Colonic mucosa (tissue), 4 donors: ENCODE measurements at regions not wholly inside any gene's neighbourhood (a gene's known extent, or its start where the extent isn't known, plus 50 kb on each side); places are given as distances from the start of the nearest gene placed in this dataset.

Source experiments
- DNase-seq: peaks from one replicate; pipeline ENCODE4 v3.0.0-alpha.2; 2020
- H3K27ac ChIP-seq: fragments of 200-600 bp; one replicate; pipeline ENCODE4 v1.8.0; 2021
- H3K27me3 ChIP-seq: fragments of 200-600 bp; one replicate; pipeline ENCODE4 v1.8.0; 2021
- H3K36me3 ChIP-seq: fragments of 200-600 bp; one replicate; pipeline ENCODE4 v1.8.0; 2021
- H3K4me1 ChIP-seq: fragments of 200-600 bp; one replicate; pipeline ENCODE4 v1.8.0; 2021; ENCODE audit warnings: mild to moderate bottlenecking
- H3K4me3 ChIP-seq: fragments of 200-600 bp; one replicate; pipeline ENCODE4 v1.8.0; 2021
- H3K9ac ChIP-seq, 2 donors: one replicate each; pipeline ENCODE4 v1.7.0; 2013; ENCODE audit warnings: control low read depth in 2 of 2, low read depth in 2 of 2, low read length in 2 of 2
- H3K9me3 ChIP-seq: fragments of 200-600 bp; one replicate; pipeline ENCODE4 v1.8.0; 2021
- intact Hi-C: fragments of 100-400 bp; cut with DNase I; formaldehyde crosslinking; loops from one replicate; pipeline ENCODE4 v1.14.1; 2022
- TF ChIP-seq, protein P1 (sequence below): fragments of 200-600 bp; IDR thresholded peaks from one replicate; pipeline ENCODE4 v1.8.0; 2022; ENCODE audit warnings: antibody characterized with exemption, mild to moderate bottlenecking
- donor health status: healthy.
- donor health status: DM: no; HTN: no; CAD: no.
- donor health status: DM: no; HTN: no; CAD: no.

DNA sequence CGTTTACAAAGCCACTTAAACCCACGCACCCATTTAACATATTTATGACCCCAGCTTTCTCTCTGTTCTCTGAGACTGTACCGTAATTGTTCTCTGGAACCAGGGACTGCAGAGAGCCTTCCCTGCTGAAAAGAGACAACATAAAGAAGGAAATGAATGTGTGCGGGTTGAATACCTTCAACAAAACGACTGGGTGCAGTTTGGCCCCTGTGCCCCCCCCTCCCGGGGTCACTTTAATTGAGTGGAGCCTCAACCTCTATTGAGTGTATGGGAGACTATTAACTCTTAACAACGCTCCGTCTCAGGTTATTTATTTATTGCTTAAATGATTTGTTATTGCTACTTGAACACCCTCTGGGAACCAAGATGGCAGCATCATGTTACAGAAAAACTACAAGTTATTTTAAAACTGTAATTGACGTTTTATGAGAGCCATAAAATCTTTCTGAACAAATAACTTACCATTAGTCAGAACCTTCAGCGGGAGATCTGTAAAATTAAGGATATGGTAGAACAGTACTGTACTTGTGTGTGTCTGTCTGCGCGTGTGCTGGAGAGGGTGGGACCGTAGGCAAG is 70.6 kb downstream of the GAS1 start:
- TF ChIP-seq, protein P1, sequence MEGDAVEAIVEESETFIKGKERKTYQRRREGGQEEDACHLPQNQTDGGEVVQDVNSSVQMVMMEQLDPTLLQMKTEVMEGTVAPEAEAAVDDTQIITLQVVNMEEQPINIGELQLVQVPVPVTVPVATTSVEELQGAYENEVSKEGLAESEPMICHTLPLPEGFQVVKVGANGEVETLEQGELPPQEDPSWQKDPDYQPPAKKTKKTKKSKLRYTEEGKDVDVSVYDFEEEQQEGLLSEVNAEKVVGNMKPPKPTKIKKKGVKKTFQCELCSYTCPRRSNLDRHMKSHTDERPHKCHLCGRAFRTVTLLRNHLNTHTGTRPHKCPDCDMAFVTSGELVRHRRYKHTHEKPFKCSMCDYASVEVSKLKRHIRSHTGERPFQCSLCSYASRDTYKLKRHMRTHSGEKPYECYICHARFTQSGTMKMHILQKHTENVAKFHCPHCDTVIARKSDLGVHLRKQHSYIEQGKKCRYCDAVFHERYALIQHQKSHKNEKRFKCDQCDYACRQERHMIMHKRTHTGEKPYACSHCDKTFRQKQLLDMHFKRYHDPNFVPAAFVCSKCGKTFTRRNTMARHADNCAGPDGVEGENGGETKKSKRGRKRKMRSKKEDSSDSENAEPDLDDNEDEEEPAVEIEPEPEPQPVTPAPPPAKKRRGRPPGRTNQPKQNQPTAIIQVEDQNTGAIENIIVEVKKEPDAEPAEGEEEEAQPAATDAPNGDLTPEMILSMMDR: no peak
- no peaks in the 10 kb centered on the region for H3K9me3 ChIP-seq
- H3K36me3 ChIP-seq: no peaks in the 10 kb centered on the region
- no peaks in the 10 kb centered on the region for H3K4me1 ChIP-seq
- no peak for DNase-seq
- no peaks in the 10 kb centered on the region for H3K27me3 ChIP-seq
- H3K4me3 ChIP-seq: no peak overlapping the region
- no peak overlapping the region for H3K9ac ChIP-seq
- intact Hi-C loops: no loop called here
- no peak overlapping the region for H3K27ac ChIP-seq

DNA sequence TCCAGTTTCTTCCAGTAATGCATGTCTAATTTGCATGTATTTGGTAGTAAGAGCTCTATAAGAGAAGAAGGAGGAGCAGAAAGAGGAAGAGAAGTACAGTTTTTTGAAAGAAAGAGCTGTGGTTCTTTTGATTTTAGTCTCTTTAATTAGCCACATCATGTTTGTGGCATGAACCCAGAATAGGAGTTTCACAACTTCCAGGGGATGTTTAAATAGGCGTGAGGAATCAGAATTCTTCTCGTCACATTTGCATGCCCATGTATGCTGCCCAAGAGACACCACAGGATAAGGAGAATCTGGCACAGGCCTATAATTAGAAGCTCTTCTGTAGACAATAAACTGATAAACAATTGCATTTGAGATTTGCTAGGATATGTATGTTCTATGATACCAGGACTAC is 78.7 kb downstream of the GAS1 start:
- Histone ChIP-seq H3K4me3 (no peak overlapping the region), H3K36me3 (no peaks in the 10 kb centered on the region), H3K9ac (no peak overlapping the region), H3K4me1 (no peaks in the 10 kb centered on the region), H3K9me3 (no peaks in the 10 kb centered on the region), H3K27ac (no peak overlapping the region), H3K27me3 (no peaks in the 10 kb centered on the region)
- no peak for DNase-seq
- TF ChIP-seq, protein P1: no peak
- intact Hi-C loops: no loop called here

DNA sequence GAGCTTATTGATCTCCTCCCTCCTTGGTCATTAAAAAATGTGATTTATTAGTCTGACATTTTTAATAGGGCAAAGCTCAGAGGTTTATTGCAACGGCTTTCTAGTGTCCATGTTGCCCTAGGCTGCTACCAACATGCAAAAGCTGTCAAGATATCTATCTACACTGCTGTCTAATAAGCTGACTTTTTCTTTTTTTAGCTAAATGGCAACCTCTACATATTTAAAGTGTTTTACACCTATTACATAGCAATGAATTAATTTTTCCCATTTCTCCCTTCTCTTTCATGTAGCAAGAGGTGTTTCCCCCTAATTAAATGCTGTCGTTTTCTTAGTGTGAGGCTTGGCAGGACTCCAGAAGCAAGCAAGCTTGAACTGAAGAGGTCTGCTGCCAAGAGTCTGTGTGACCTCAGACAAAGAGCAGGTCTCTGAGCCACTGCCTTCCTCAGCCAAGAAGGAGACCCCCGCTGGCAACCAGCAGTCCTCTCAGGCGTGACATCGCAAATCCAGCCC is 79.4 kb downstream of the GAS1 start:
- H3K9ac ChIP-seq: no peak overlapping the region
- H3K4me1 ChIP-seq: no peaks in the 10 kb centered on the region
- no peaks in the 10 kb centered on the region for H3K27me3 ChIP-seq
- DNase-seq: no peak
- TF ChIP-seq, protein P1: no peak
- H3K27ac ChIP-seq: no peak overlapping the region
- no peaks in the 10 kb centered on the region for H3K9me3 ChIP-seq
- intact Hi-C loops: no loop called here
- no peak overlapping the region for H3K4me3 ChIP-seq
- no peaks in the 10 kb centered on the region for H3K36me3 ChIP-seq

DNA sequence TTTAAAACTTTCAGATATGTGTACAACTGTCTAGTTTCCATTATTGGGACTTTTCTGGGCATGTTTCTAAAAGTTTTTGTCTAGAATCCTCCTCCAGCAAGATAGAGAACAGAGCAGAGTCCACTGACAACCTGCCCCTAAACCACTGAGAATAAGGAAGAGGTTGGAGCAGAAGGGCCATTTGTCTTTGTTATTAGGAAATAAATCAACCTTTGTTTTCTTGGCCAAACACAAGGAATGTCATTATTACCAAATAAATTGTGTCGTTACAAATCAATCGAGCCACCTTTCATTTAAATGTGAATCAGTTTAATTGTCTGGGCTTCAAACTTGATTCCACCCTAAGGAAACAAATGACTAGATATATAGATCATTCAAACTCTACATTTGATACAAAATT is 81.4 kb downstream of the GAS1 start:
- Histone ChIP-seq H3K9me3 (no peaks in the 10 kb centered on the region), H3K4me3 (no peak overlapping the region), H3K4me1 (no peaks in the 10 kb centered on the region), H3K36me3 (no peaks in the 10 kb centered on the region), H3K27ac (no peak overlapping the region), H3K9ac (no peak overlapping the region), H3K27me3 (no peaks in the 10 kb centered on the region)
- TF ChIP-seq, protein P1: no peak
- intact Hi-C loops: no loop called here
- no peak for DNase-seq

DNA sequence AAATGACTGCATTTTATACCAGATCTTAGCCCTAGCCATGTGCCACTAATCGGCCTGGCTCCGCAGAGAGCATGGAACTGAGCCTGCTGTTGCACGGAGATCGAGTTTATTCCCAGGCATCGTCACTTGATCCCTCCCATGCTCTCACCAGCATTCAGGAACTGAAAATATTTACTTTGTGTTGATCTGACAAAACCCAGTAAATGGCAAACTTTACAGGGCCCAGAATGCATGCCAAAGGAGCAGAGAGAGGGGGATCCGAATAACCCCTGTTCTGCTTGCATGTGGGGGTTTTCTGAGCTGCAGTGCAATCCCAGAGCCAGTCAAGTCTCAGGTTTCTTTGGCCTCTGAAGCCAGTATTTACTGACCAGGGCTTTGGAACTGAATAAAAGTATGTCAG is 87.3 kb downstream of the GAS1 start:
- Histone ChIP-seq H3K27ac (no peak overlapping the region), H3K27me3 (no peaks in the 10 kb centered on the region), H3K36me3 (no peaks in the 10 kb centered on the region), H3K9me3 (no peaks in the 10 kb centered on the region), H3K4me3 (no peak overlapping the region), H3K9ac (no peak overlapping the region), H3K4me1 (no peaks in the 10 kb centered on the region)
- TF ChIP-seq, protein P1: no peak
- intact Hi-C loops: no loop called here
- DNase-seq: no peak
